ENCODE measurements at regions not wholly inside any gene's neighbourhood (a gene's known extent, or its start where the extent isn't known, plus 50 kb on each side); places are given as distances from the start of the nearest gene placed in this dataset.
A peak's percentile ranks its signal among the peaks of the same experiment; 100 is the strongest.
"Not testable (repeated sequence)": the region's sequence is repeated elsewhere in the genome, so short reads cannot be mapped to it uniquely, and the experiment has no call there.

DNA sequence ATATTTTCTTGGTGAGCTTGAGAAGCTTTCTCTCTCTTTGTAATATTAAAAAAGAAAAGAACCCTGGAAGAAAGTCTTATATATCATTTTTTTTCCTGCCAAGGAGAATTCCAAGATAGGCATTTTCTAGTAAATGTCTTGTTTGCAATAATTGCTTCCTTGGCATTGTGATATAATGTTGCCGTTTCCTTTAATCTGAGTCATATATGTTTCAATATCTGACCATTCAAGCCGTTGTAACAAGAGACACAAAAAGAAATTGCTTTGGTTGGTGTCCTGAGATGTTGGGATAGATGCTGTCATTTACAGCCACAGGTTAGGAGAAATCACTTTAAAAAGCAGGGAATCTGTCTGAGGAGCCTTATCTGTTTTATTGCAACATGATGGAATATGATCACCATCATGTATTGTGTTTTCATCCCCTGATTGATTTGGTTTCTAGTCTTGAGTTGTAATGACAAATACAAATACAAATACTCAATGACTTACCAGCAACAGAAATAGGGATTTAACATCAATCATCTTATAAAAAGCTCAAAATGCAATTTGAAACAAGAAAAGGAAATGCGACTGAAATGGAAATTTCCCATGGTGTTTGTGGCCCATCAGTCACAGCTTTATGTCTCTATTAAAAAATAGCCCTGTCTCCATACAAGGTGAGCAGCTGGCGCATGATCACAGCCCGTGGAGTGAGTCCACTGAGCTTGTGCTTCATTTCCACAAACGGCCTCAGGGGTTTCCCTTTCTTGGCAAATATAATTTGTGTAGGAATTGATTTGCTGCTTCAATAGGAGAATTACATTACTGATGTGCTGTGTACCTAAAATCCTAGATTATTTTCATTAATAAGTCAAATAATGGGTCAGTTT is 250.1 kb upstream of the TRPC7 start:
- DNase-seq: no peak

DNA sequence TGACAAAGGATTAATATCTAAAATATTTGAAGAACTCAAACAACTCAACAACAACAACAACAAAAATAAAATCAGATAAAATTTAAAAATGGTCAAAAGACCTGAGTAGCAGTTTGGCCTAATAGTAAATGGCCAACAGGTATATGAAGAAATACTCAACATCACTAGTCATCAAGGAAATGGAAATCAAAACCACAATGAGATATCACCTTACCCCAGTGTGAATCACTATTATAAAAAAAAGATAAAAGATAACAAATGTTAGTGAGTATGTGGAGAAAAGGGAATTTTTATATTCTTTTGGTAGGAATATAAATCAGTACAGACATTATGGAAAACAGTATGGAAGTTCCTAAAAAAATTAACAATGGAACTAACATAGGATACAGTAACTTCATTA is 247.9 kb upstream of the TRPC7 start:
- no peak for DNase-seq

- no peak for DNase-seq
These were observed 240.3 kb upstream of the TRPC7 start for GRCh38 chr5:136605638-136606037.

DNA sequence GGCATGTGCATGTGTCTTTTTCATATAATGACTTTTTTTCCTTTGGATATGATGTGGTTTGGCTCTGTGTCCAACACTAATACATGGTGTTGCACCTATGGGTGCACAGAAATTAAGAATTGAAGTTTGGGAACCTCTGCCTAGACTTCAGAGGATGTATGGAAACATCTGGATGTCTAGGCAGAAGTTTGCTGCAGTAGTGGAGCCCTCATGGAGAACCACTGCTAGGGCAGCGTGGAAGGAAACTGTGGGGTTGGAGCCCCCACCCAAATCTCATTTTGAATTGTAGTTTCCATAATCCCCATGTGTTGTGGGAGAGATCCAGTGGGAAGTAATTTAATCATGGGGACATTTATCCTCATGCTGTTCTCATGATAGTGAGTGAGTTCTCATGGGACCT is 235.0 kb upstream of the TRPC7 start:
- DNase-seq: no peak

DNA sequence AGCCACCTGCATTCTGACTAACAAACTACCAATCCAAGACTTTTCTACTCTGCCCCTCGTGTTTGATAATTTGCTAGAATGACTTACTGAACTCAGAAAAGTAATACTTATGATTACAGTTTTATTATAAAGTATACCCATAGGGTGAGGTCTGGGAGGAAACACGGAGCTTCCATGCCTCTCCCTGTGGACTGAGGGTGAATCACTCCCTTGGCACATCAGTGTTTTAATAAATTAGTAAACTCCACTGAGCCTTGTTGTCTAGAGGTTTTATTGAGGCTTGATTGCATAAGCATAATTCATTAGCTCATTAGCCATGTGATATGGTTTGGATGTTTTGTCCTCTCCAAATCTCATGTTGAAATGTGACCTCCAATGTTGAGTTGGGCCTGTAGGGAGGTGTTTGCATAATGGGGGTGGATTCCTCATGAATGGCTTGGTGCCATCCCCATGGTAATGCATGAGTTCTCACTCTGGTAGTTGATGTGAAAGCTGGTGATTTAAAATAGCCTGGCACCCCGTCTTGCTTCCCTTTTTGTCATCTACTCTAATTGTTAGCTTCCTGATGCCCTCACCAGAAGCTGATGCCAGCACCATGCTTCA is 233.6 kb upstream of the TRPC7 start:
- DNase-seq: no peak

DNA sequence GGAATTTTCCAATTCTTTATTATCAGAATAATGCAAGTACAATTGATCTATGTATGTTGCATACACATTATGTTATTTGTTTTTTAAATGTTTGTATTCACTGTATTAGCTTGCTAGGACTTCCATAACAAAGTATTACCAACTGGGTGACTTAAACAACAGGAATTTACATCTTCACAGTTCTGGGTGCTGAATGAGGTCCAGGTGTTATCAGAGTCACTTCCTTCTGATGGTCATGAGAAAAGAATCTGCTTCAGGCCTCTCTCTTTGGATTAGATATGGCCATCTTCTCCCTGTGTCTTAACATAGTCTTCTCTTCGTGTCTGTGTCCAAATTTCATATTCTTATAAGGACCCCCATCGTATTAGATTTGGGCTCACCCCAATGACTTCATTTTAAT is 229.1 kb upstream of the TRPC7 start:
- DNase-seq: no peak

DNA sequence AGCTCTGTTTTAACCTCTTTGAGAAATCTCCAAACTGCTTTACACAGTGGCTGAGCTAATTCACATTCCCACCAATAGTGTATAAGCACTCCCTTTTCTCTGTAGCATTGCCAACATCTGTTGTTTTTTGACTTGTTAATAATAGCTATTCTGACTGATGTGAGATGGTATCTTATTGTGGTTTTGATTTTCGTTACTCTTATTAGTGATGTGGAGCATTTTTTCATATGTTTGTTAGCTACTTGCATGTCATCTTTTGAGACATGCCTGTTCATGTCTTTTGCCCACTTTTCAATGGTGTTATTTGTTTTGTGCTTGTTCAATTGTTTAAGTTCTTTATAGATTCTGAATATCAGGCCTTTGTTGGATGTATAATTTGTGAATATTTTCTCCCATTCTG is 225.2 kb upstream of the TRPC7 start:
- DNase-seq: no peak

DNA sequence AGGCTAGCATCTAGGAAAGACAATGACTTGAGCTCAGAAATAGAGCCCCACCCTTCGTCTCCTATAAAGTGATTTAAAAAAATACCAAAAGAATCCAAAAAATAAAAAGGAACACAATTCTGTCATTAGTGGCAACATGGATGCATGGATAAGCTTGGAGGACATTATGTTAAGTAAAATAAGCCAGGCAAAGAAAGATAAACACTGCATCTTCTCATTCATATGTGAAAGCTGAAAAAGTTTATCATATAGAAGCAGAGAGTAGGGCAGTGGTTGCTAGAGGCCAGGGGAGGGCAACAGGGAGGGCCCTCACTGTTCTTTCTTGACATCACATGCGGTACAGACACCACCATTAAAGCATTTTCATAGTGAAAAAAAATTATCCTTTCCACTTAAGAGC is 220.9 kb upstream of the TRPC7 start:
- DNase-seq: no peak

DNA sequence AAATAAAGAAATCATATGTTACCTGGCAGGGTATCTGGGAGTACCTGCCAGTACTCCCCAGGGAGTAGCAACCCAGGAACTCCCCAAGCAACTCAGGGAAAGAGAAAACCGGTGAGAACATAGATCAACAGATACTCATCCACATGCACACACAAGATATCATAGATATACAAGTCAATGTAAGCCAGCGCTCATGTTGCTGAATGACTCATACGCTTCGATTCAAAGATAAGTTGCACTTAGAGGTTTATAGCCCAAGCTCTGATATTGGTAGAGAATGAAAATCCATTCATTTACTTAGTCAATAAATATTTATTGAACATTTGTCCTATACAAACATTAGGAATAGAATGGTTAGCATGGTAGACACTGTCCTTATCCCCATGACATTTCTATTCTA is 219.1 kb upstream of the TRPC7 start:
- DNase-seq: no peak

DNA sequence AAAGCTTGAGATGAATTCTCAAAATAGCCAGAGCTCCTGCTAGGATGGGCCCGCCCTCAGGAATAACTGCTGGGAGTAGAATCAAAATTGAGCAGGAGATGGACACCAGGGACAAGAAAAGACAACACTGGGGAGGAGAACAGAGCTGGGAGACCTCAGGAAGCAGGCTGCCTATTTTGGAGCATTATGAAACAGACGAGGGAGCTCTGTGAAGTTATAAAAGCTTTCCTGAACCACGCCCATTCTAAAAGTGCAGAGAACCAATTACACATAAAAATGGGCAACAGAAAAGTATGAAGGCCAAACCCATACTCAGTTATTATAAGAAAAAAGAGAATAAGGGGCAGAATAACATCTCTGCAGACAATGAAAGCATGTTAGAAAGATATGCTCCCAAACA is 213.9 kb upstream of the TRPC7 start:
- DNase-seq: no peak

DNA sequence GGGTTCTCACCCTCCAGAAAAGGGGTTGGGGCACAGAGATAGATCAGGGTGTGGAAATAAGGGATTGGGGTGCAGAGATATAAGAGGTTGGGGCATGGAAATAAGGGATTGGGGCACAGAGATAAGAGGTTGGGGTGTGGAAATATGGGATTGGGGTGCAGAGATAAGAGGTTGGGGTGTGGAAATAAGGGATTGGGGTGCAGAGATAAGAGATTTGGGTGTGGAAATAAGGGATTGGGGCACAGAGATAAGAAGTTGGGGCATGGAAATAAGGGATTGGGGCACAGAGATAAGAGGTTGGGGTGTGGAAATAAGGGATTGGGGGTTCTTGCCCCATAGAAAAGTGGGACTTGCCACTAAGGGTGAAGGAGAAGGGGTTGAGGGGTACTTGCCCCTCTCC is 204.5 kb upstream of the TRPC7 start:
- not testable (repeated sequence) for DNase-seq

DNA sequence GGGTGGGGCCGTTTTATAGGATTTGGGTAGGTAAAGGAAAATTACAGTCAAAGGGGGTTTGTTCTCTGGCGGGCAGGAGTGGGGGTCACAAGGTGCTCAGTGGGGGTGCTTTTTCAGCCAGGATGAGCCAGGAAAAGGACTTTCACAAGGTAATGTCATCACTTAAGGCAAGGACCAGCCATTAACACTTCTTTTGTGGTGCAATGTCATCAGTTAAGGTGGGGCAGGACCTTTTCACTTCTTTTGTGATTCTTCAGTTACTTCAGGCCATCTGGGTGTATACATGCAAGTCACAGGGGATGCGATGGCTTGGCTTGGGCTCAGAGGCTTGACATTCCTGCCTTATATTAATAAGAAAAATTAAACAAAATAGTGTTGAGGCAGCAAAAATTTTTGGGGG is 200.1 kb upstream of the TRPC7 start:
- DNase-seq: not testable (repeated sequence)

GRCh38 chr5:136565050-136565449 is 199.7 kb upstream of the TRPC7 start:
- peak; percentile 13 for DNase-seq

DNA sequence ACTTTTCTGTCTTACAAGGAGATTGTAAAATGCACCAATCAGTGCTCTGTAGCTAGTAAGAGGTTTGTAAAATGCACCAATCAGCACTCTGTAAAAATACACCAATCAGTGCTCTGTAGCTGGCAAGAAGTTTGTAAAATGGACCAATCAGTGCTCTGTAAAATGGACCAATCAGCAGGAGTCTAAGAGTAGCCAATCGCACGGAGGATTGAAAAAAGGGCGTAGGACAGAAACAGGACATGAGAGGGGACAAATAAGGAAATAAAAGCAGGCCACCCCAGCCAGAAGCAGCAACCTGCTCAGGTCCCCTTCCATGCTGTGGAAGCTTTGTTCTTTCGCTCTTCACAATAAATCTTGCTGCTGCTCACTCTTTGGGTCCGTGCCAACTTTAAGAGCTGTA is 199.1 kb upstream of the TRPC7 start:
- not testable (repeated sequence) for DNase-seq

DNA sequence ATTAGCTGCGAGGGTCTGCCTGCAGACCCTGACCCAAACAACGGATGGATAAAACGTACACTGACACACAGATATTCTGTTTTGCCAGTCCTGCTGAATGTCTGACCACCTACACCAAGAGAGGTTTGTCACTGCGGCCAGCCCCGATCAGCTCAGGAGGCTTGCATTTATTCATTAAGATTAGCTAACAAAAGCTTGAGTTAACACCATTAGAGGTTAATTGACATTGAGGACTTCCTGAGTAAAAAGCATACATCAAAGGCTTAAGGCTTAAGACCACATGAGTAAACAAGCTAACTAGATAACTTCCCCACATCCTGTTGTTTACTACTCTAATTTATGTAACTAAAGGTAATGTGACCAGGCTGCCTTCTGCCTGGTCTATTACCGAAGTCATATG is 198.1 kb upstream of the TRPC7 start:
- peak; percentile 18 for DNase-seq

DNA sequence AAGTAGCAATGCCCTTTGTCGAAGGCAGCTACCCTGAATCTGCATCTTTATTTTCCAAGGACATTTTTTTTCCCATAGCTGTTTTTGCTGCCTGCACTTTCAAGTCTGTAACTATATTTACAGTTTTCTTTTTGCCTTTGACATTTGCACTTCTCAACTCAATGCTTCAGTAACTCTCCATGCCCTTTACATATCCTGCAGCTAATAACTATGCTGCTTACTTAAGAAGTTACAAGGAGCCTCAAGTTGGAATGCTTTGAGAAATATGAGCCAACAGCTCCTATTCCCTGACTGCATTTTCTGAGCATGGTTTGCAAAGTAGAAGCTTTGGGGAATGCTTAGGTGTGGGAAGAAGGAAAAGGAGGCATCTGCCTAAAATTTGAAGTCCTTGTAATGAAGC is 194.8 kb upstream of the TRPC7 start:
- no peak for DNase-seq

DNA sequence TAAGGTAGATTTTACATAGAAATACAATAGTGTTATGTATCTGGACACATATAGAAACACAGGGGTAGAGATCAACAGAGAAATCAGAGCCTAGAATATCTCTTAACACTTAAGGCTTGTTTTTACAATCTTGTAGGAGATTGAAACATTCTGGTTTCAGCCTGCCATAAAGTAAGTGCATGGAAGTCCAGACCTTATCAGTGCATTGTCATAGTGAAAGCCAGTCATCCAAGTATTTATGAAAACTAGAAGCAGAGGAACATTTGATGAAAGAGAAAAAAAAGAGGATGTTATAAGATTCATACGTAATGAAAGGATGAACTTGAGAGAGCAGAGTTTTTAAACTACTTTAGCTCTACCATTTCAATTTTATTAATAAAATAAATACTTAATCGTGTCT is 194.3 kb upstream of the TRPC7 start:
- no peak for DNase-seq

DNA sequence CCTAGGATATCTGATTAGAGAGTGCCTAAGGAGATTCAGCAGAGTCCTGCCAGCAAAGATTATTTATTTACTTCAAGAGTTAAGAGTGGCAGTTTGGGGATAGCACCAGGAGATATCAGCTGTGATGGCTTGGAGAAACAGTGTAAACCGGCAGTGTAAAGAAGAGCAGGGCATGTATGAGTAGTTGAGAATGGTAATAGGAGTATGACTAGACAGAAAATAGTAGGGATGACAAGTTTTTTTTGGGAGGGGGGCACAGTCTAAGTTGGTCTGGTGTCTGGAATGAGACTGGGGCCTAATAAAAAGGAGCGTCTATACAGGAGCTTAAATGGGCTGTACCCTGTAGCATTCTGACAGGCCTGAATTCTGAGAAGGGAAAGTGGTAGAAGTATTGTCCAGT is 181.8 kb upstream of the TRPC7 start:
- not testable (repeated sequence) for DNase-seq

DNA sequence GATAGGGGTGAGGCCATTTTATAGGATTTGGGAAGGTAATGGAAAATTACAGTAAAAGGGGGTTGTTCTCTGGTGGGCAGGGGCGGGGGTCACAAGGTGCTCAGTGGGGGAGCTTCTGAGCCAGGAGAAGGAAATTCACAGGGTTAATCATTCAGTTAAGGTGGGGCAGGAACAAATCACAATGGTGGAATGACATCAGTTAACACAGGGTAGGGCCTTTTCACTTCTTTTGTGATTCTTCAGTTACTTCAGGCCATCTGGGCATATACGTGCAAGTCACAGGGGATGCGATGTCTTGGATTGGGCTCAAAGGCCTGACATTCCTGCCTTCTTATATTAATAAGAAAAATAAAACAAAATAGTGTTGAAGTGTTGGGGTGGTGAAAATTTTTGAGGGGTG is 181.1 kb upstream of the TRPC7 start:
- DNase-seq: not testable (repeated sequence)

- DNase-seq: not testable (repeated sequence)
These were observed 179.7 kb upstream of the TRPC7 start for GRCh38 chr5:136545031-136545430.

DNA sequence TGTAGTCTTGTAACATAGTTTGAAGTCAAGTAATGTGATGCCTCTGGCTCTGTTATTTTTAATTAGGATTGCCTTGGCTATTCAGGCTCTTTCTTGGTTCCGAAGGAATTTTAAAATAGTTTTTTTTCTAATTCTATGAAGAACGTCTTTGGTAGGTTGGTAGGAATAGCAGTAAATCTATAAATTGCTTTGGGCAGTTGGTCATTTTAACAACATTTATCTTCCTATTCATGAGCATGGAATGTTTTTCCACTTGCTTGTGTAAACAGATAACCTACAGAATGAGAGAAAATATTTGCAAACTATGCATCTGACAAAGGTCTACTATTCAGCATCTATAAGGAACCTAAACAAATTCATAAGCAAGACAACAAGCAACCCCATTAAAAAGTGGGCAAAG is 173.2 kb upstream of the TRPC7 start:
- DNase-seq: no peak

- no peak for DNase-seq
These were observed 163.7 kb upstream of the TRPC7 start for GRCh38 chr5:136529081-136529480.

GRCh38 chr5:136528481-136529030 is 163.2 kb upstream of the TRPC7 start:
- DNase-seq: no peak

DNA sequence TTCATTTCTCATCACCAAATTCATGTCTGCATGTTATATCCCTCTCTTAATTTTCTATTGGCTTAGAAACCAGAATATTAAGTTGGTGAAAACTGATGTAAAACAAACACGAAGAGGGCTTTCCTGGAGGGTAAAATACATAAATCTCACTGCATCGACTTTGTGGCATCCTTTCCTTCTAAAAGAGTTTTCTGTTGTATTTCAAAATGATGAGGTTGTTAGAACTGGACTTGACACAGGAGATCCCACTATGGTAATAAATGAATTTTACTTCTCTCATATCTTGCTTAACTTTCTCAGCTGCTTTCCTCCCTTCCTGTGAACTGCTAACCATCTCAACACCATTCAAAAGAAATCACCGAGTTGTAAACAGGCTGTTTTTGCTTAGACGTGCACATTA is 162.0 kb upstream of the TRPC7 start:
- no peak for DNase-seq
